GM18508 (cell line): ENCODE measurements at regions not wholly inside any gene's neighbourhood (a gene's known extent, or its start where the extent isn't known, plus 50 kb on each side); places are given as distances from the start of the nearest gene placed in this dataset.

Experiments
- ATAC-seq: cut with Tn5 transposase; IDR thresholded peaks from one replicate; pipeline ENCODE4 v1.9.1; 2021; ENCODE audit warnings: moderate number of reproducible peaks; ENCODE audit not compliant: insufficient read depth, unreplicated experiment

- no peak for ATAC-seq
Observed at GRCh38 chr9:86667307-86667706, 280.0 kb downstream of the GAS1 start.

- no peak for ATAC-seq
Observed at GRCh38 chr9:86665416-86665815, 281.9 kb downstream of the GAS1 start.

GRCh38 chr9:86664603-86665002 is 282.7 kb downstream of the GAS1 start:
- no peak for ATAC-seq

DNA sequence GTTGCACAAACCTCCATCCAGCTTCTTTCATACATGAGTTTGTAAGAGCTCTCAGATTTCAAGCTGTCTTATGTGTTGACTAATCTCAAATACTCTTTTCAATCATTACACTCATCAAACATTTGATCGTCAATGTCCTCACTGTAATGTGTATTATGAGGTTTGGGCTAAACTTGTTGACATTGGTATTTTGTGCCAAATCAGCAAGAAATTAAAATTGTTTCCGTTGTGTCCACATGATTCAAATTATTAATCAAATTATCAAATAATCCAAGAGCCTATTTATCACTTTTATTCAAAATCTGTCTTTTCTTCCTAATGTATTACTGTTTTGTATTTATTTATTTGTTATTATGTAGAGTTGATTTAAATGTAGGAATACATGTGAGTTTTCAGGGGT is 283.4 kb downstream of the GAS1 start:
- ATAC-seq, result no peak

GRCh38 chr9:86662890-86663468 is 284.3 kb downstream of the GAS1 start:
- ATAC-seq, result no peak

GRCh38 chr9:86660146-86660943 is 287.0 kb downstream of the GAS1 start:
- ATAC-seq, result no peak

- no peak for ATAC-seq
Observed at GRCh38 chr9:86659413-86660046, 287.8 kb downstream of the GAS1 start.

GRCh38 chr9:86655147-86655546 is 292.2 kb downstream of the GAS1 start:
- no peak for ATAC-seq

GRCh38 chr9:86653466-86653865 is 293.8 kb downstream of the GAS1 start:
- ATAC-seq, result no peak

DNA sequence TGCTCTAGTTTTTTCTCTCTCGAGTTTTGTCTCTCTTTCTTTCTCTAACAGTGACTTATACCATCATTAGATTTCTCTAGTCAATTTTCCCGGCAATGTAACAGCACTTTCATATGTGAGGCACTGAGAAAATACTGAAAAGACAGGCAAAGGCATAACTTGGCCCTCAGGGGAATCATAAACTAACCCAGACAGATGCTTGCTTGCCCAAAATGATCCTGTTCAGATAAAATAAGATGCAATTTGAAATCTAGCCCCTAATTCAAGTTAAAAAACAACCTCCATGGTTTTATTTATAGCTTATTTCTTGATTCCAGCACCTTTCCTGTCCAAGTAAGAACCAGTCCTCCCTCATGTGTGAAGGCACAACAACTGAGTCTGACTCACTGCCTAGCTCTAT is 294.6 kb downstream of the GAS1 start:
- ATAC-seq, result no peak

DNA sequence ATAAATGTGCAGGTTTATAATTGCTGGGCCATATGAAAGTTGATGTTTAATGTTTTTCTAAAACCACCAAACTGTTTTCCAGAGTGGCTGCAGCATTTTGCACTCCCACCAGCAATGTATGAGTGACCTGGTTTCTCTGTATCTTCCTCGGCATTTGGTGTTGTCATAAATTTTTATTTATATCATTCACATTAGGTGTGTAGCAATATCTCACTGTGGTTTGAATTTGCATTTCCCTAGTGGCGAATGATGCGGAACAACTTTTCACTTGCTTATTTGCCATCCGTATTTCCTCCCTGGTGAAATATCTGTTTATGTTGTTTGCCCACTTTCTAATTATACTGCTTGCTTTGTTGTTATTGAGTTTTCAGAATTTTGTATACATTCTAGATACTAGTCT is 295.7 kb upstream of the TUT7 start:
- ATAC-seq, result no peak

GRCh38 chr9:86648828-86649170 is 294.6 kb upstream of the TUT7 start:
- no peak for ATAC-seq

GRCh38 chr9:86648156-86648827 is 294.1 kb upstream of the TUT7 start:
- ATAC-seq, result no peak

- no peak for ATAC-seq
Observed at GRCh38 chr9:86645303-86645702, 291.1 kb upstream of the TUT7 start.

- no peak for ATAC-seq
Observed at GRCh38 chr9:86644675-86645034, 290.4 kb upstream of the TUT7 start.

DNA sequence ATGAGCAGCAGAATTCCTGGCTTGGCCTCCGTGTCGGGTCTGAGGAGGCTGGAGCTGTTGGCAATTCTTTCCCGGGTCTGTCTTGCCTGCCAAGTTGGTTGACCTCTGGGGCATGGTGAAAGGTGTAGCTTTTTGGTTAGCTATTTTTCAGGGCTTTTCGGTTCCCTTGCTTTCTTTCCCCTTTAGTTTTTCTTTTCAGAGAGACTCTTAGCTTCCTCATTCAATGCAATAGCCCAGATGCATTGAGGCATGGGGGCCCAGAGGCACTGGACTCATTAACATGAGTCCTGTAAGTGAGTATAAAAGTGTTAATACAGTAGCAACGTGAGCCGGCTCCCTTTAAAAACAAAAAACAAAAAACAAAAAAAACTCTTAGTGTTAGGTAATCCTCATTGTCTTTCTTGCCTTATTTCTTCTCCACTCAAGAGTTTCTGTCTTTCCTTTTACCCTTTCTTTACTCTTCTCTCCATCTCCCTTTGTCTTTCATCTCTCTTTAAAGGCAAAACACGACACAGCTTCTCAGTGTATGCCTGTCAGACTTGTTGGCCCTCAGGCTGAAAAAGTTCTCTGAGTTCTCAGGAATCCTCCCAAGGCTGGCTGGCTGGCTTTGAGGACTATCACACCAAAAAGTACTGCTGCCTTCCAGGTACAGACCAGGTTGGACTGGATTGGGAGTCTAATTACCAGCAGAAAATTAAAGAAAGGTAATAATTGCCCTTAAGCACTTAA is 289.9 kb upstream of the TUT7 start:
- no peak for ATAC-seq

DNA sequence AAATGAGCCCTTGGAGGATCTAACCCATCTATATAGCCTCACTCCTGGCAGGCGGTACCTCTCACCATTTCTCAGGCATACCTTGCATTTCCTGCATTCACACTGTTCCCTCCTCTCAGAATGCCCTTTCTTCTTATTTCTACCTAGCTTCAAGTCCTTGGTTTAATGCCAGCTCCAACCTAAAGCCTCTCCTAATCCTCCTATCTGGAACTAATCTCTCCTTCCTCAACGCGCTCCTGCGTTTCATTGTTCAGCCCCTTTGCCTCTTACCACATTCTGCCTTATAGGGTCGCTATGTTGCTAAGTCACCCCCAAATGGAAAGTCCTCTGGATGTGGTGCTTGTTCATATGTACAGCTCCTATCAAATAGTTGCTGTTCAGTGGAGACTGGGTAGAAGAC is 288.5 kb upstream of the TUT7 start:
- ATAC-seq, result no peak

DNA sequence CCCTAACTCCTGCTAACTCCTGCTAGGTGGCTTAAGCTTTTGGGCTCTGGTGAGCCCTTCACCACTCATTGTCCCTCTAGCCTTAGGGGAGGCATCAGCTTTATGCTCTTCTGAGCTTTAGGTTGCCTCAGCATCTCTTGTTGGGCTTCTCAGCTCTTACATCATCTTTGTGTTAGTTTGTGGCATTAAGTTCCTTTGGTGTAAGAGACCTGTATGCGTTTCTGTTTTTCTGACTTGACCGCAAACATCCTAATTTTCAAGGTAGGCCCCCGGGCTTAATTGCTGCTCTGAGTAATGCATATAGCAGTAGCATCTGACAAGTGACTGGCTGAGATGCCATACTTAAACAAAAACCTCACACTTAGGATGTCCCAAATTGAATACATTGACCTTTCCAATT is 287.8 kb upstream of the TUT7 start:
- ATAC-seq, result no peak

GRCh38 chr9:86639899-86640379 is 285.7 kb upstream of the TUT7 start:
- no peak for ATAC-seq

GRCh38 chr9:86639287-86639686 is 285.1 kb upstream of the TUT7 start:
- ATAC-seq, result no peak

GRCh38 chr9:86638109-86638508 is 283.9 kb upstream of the TUT7 start:
- no peak for ATAC-seq
